Osteoblast (primary cell): ENCODE measurements at regions not wholly inside any gene's neighbourhood (a gene's known extent, or its start where the extent isn't known, plus 50 kb on each side); places are given as distances from the start of the nearest gene placed in this dataset.

Experiments used
- DNase-seq: peaks from one replicate; pipeline ENCODE4 v3.0.0; 2011; ENCODE audit warnings: low spot score, mixed read lengths; ENCODE audit not compliant: insufficient read length; ENCODE audit errors: missing footprints
- H2AFZ ChIP-seq: 2 replicates; pipeline ENCODE4 v1.6.0; 2011; ENCODE audit warnings: mild to moderate bottlenecking, low read length
- H3K27ac ChIP-seq: 2 replicates; pipeline ENCODE4 v1.5.1; 2011; ENCODE audit warnings: mild to moderate bottlenecking, low read depth, low read length, moderate library complexity
- H3K27me3 ChIP-seq: 2 replicates; pipeline ENCODE4 v1.6.0; 2012; ENCODE audit warnings: mild to moderate bottlenecking, control low read depth, inconsistent platforms, low read length, moderate library complexity; ENCODE audit not compliant: insufficient read depth
- H3K36me3 ChIP-seq: 2 replicates; pipeline ENCODE4 v1.5.1; 2011; ENCODE audit warnings: mild to moderate bottlenecking, low read length, control low read depth, moderate library complexity; ENCODE audit not compliant: insufficient read depth
- H3K4me1 ChIP-seq: 2 replicates; pipeline ENCODE4 v1.5.1; 2011; ENCODE audit warnings: mild to moderate bottlenecking, low read length, control low read depth, moderate library complexity; ENCODE audit not compliant: insufficient read depth
- H3K4me2 ChIP-seq: 2 replicates; pipeline ENCODE4 v1.6.0; 2011; ENCODE audit warnings: mild to moderate bottlenecking, low read length; ENCODE audit not compliant: insufficient read depth
- H3K4me3 ChIP-seq: fragments of 200-600 bp; sonication (generic); 3 replicates; pipeline ENCODE4 v1.5.1; 2012; ENCODE audit warnings: mild to moderate bottlenecking, low read length, inconsistent platforms; ENCODE audit not compliant: insufficient read depth
- H3K79me2 ChIP-seq: 2 replicates; pipeline ENCODE4 v1.6.0; 2012; ENCODE audit warnings: mild to moderate bottlenecking, low read length, control low read depth, inconsistent platforms; ENCODE audit not compliant: insufficient read depth
- H3K9me3 ChIP-seq: 2 replicates; pipeline ENCODE4 v1.5.1; 2011; ENCODE audit warnings: low read depth, low read length, control low read depth
- H4K20me1 ChIP-seq: 2 replicates; pipeline ENCODE4 v1.6.0; 2012; ENCODE audit warnings: mild to moderate bottlenecking, low read length, control low read depth; ENCODE audit not compliant: insufficient read depth
- CTCF ChIP-seq: IDR thresholded peaks from 2 replicates; pipeline ENCODE4 v1.5.1; 2011; ENCODE audit warnings: mild to moderate bottlenecking, low read depth, low read length, moderate library complexity; ENCODE audit errors: extremely low read depth

GRCh38 chr10:44009891-44010632 lies 361.4 kb upstream of the ZNF32 start:
- DNase-seq, result no peak
- Histone ChIP-seq H3K9me3 (no peaks in the 10 kb centered on the region), H3K27me3 (no peaks in the 10 kb centered on the region), H3K79me2 (no peaks in the 10 kb centered on the region), H3K27ac (no peak overlapping the region), H3K36me3 (no peaks in the 10 kb centered on the region), H3K4me3 (no peak overlapping the region), H4K20me1 (no peaks in the 10 kb centered on the region), H2AFZ (peak overlapping the region; percentile 45), H3K4me2 (peak overlapping the region; percentile 48), H3K4me1 (peaks cover 27% of the 10 kb centered on the region)
- no peak for TF ChIP-seq CTCF

- H2AFZ ChIP-seq, result peak overlapping the region; percentile 45
- peaks cover 27% of the 10 kb centered on the region for H3K4me1 ChIP-seq
- no peak for DNase-seq
- no peaks in the 10 kb centered on the region for H3K9me3 ChIP-seq
- H3K4me2 ChIP-seq, result no peak overlapping the region
- H3K4me3 ChIP-seq, result no peak overlapping the region
- no peaks in the 10 kb centered on the region for H3K27me3 ChIP-seq
- H3K27ac ChIP-seq, result no peak overlapping the region
- H3K36me3 ChIP-seq, result no peaks in the 10 kb centered on the region
- TF ChIP-seq CTCF, result no peak
- H4K20me1 ChIP-seq, result no peaks in the 10 kb centered on the region
- no peaks in the 10 kb centered on the region for H3K79me2 ChIP-seq
Measured at GRCh38 chr10:44008917-44009709, 360.4 kb upstream of the ZNF32 start.

GRCh38 chr10:44008270-44008916 lies 359.7 kb upstream of the ZNF32 start:
- Histone ChIP-seq H3K27me3 (no peaks in the 10 kb centered on the region), H3K79me2 (no peaks in the 10 kb centered on the region), H4K20me1 (no peaks in the 10 kb centered on the region), H3K27ac (no peak overlapping the region), H3K9me3 (no peaks in the 10 kb centered on the region), H3K4me1 (peaks cover 27% of the 10 kb centered on the region), H3K4me3 (no peak overlapping the region), H2AFZ (no peak overlapping the region), H3K36me3 (no peaks in the 10 kb centered on the region), H3K4me2 (no peak overlapping the region)
- DNase-seq, result no peak
- TF ChIP-seq CTCF, result no peak

- Histone ChIP-seq H3K4me2 (no peak overlapping the region), H3K79me2 (no peaks in the 10 kb centered on the region), H4K20me1 (no peaks in the 10 kb centered on the region), H3K9me3 (no peaks in the 10 kb centered on the region), H3K4me3 (no peak overlapping the region), H3K27me3 (no peaks in the 10 kb centered on the region), H3K36me3 (no peaks in the 10 kb centered on the region), H2AFZ (no peak overlapping the region), H3K27ac (no peak overlapping the region), H3K4me1 (peaks cover 27% of the 10 kb centered on the region)
- DNase-seq, result no peak
- TF ChIP-seq CTCF, result no peak
Measured at GRCh38 chr10:44006771-44007170, 358.1 kb upstream of the ZNF32 start.
